K562 (cell line): ENCODE measurements at regions not wholly inside any gene's neighbourhood (a gene's known extent, or its start where the extent isn't known, plus 50 kb on each side); places are given as distances from the start of the nearest gene placed in this dataset.
A peak's percentile ranks its signal among the peaks of the same experiment; 100 is the strongest.

Experiments
- CTBP1 ChIP-seq: fragments of 450-650 bp; IDR thresholded peaks from 2 replicates; pipeline ENCODE4 v1.6.1; 2016; ENCODE audit warnings: borderline replicate concordance
- ESRRB ChIP-seq: fragments of 250-450 bp; sonication (Bioruptor Pico); IDR thresholded peaks from 2 replicates; pipeline ENCODE4 v1.5.0; 2020; ENCODE audit warnings: mild to moderate bottlenecking, moderate library complexity, borderline replicate concordance
- HDAC2 ChIP-seq: fragments of 450-650 bp; IDR thresholded peaks from 2 replicates; pipeline ENCODE4 v1.6.1; 2016; ENCODE audit warnings: mild to moderate bottlenecking
- MYBL2 ChIP-seq, 2 experiments: fragments of 450-650 bp in 1 of 2; sonication (generic) in 1 of 2; formaldehyde crosslinking in 1 of 2; IDR thresholded peaks; 2 replicates each; pipeline versions ENCODE4 v1.6.1 to v1.8.1; 2017 to 2022; ENCODE audit warnings: borderline replicate concordance in 1 of 2, inconsistent platforms in 1 of 2, low read depth in 1 of 2, mild to moderate bottlenecking in 1 of 2, missing genetic modification reagents in 1 of 2, moderate library complexity in 1 of 2
- MYNN ChIP-seq, 2 experiments: sonication (generic); formaldehyde crosslinking in 1 of 2; IDR thresholded peaks; 2 replicates each; pipeline versions ENCODE4 v1.5.0 to v1.6.1; 2016 to 2020; ENCODE audit warnings: antibody characterized with exemption in 1 of 2, missing genetic modification reagents in 1 of 2
- NCOR1 ChIP-seq: fragments of 450-650 bp; IDR thresholded peaks from 2 replicates; pipeline ENCODE4 v1.6.1; 2016; ENCODE audit warnings: mild to moderate bottlenecking, moderate library complexity
- NFATC3 ChIP-seq: fragments of 450-650 bp; IDR thresholded peaks from 2 replicates; pipeline ENCODE4 v1.6.1; 2017; ENCODE audit warnings: mild to moderate bottlenecking
- SMAD3 ChIP-seq: fragments of 450-650 bp; formaldehyde crosslinking; conservative IDR thresholded peaks from 2 replicates; pipeline ENCODE4 v1.4.0; 2020; ENCODE audit warnings: mild to moderate bottlenecking
- ZBTB7A ChIP-seq: IDR thresholded peaks from 2 replicates; pipeline ENCODE4 v1.6.1; 2011; ENCODE audit warnings: low read depth, mild to moderate bottlenecking, low read length, moderate library complexity, borderline replicate concordance; ENCODE audit not compliant: control insufficient read depth
- ZNF146 ChIP-seq: IDR thresholded peaks from one replicate; pipeline ENCODE4 v1.6.1; 2018; ENCODE audit warnings: missing compliant biosample characterization; ENCODE audit not compliant: unreplicated experiment
- ZNF3 ChIP-seq: fragments of 250-450 bp; sonication (Bioruptor Pico); IDR thresholded peaks from 2 replicates; pipeline ENCODE4 v1.5.0; 2021; ENCODE audit warnings: mild to moderate bottlenecking, moderate library complexity
- ZNF584 ChIP-seq: fragments of 200-800 bp; sonication (Bioruptor generic); IDR thresholded peaks from 2 replicates; pipeline ENCODE4 v1.6.1; 2016; ENCODE audit warnings: low read depth, mild to moderate bottlenecking, missing genetic modification characterization, missing compliant biosample characterization
- TF ChIP-seq, protein P1 (sequence below): sonication (generic); formaldehyde crosslinking; IDR thresholded peaks from 2 replicates; pipeline ENCODE4 v1.8.0; 2022; ENCODE audit warnings: mild to moderate bottlenecking, missing genetic modification reagents
- TF ChIP-seq, protein P2 (sequence below): fragments of 450-650 bp; IDR thresholded peaks from 2 replicates; pipeline ENCODE4 v1.6.1; 2017; ENCODE audit warnings: antibody characterized with exemption

DNA sequence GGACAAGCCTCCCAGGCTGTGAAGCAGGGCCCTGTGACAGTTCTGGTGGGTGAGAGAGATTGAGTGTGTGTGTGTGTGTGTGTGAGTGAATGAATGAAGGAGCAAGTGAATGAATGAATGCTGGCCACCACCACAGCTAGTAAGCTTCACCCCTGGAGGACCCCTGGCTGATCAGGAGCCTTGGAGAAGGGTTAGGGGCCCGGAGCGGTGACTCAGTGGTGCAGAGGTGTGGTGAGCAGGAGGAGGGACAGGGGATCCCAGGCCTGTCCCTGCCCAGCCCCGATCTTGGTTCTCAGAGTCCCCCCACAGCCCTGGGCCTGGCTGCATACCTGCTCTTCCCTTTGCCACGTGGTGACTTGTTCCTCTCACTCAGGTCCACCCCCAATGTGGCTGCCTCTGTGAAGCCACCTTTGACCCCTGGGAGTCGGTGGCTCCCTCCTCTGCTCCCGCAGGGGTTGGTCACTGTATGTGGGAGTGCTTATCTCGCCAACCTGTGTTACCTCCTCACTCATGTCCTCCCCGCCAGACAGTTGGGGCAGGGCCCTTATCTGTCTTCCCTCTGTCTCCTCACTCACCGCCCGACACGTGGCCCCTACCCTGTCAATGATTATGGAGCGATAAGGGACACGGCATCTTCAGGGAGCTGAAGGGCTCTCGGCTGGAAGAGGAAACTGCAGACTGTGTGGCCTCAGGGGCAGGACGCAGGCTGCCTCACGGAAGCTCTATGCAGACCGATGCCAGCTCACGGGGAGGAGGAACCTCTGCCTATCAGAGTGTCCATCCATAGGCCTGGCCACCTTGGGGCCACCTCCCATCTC is 99.9 kb upstream of the PITX1 start (continued):
- TF ChIP-seq, protein P1, sequence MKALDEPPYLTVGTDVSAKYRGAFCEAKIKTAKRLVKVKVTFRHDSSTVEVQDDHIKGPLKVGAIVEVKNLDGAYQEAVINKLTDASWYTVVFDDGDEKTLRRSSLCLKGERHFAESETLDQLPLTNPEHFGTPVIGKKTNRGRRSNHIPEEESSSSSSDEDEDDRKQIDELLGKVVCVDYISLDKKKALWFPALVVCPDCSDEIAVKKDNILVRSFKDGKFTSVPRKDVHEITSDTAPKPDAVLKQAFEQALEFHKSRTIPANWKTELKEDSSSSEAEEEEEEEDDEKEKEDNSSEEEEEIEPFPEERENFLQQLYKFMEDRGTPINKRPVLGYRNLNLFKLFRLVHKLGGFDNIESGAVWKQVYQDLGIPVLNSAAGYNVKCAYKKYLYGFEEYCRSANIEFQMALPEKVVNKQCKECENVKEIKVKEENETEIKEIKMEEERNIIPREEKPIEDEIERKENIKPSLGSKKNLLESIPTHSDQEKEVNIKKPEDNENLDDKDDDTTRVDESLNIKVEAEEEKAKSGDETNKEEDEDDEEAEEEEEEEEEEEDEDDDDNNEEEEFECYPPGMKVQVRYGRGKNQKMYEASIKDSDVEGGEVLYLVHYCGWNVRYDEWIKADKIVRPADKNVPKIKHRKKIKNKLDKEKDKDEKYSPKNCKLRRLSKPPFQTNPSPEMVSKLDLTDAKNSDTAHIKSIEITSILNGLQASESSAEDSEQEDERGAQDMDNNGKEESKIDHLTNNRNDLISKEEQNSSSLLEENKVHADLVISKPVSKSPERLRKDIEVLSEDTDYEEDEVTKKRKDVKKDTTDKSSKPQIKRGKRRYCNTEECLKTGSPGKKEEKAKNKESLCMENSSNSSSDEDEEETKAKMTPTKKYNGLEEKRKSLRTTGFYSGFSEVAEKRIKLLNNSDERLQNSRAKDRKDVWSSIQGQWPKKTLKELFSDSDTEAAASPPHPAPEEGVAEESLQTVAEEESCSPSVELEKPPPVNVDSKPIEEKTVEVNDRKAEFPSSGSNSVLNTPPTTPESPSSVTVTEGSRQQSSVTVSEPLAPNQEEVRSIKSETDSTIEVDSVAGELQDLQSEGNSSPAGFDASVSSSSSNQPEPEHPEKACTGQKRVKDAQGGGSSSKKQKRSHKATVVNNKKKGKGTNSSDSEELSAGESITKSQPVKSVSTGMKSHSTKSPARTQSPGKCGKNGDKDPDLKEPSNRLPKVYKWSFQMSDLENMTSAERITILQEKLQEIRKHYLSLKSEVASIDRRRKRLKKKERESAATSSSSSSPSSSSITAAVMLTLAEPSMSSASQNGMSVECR, result peak; percentile 81; the same call in 1 of the 2 replicates
- peak; percentile 100 for TF ChIP-seq HDAC2
- TF ChIP-seq ZNF584, result peak; percentile 97
- TF ChIP-seq ESRRB (CRISPR knock-in tag), result no peak
- TF ChIP-seq ZBTB7A, result peak; percentile 40; the same call in 1 of the 2 replicates
- TF ChIP-seq, protein P2, sequence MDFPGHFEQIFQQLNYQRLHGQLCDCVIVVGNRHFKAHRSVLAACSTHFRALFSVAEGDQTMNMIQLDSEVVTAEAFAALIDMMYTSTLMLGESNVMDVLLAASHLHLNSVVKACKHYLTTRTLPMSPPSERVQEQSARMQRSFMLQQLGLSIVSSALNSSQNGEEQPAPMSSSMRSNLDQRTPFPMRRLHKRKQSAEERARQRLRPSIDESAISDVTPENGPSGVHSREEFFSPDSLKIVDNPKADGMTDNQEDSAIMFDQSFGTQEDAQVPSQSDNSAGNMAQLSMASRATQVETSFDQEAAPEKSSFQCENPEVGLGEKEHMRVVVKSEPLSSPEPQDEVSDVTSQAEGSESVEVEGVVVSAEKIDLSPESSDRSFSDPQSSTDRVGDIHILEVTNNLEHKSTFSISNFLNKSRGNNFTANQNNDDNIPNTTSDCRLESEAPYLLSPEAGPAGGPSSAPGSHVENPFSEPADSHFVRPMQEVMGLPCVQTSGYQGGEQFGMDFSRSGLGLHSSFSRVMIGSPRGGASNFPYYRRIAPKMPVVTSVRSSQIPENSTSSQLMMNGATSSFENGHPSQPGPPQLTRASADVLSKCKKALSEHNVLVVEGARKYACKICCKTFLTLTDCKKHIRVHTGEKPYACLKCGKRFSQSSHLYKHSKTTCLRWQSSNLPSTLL, result no peak
- TF ChIP-seq ZNF3 (CRISPR knock-in tag), result no peak
- TF ChIP-seq SMAD3 (CRISPR knock-in tag), result peak; percentile 91
- TF ChIP-seq ZNF146 (CRISPR knock-in tag), result no peak
- peak; percentile 100 for TF ChIP-seq CTBP1
- peak; percentile 100 for TF ChIP-seq NCOR1
- TF ChIP-seq MYBL2 (IDR thresholded peaks at IDR 0.05; ENCODE audit: low read depth), result no peak
- no peak for TF ChIP-seq MYBL2 (CRISPR knock-in tag; IDR thresholded peaks at IDR 0.05; ENCODE audit: borderline replicate concordance)
- peak; percentile 98 for TF ChIP-seq MYNN (IDR thresholded peaks at IDR 0.05)
- TF ChIP-seq MYNN (CRISPR knock-in tag; IDR thresholded peaks at IDR 0.05), result no peak
- peak; percentile 88 for TF ChIP-seq NFATC3
